ENCODE measurements at regions not wholly inside any gene's neighbourhood (a gene's known extent, or its start where the extent isn't known, plus 50 kb on each side); places are given as distances from the start of the nearest gene placed in this dataset.

GRCh38 chr4:52288212-52288855, 237.2 kb downstream of the SPATA18 start:
- no peak for DNase-seq
- Histone ChIP-seq H3K27ac (no peak overlapping the region), H3K27me3 (no peaks in the 10 kb centered on the region), H3K4me1 (no peaks in the 10 kb centered on the region), H3K4me3 (no peak overlapping the region), H3K9me3 (replicated peaks) (no peaks in the 10 kb centered on the region), H3K36me3 (no peaks in the 10 kb centered on the region)

GRCh38 chr4:52290466-52290865, 239.4 kb downstream of the SPATA18 start:
- Histone ChIP-seq H3K27ac (no peak overlapping the region), H3K9me3 (replicated peaks) (no peaks in the 10 kb centered on the region), H3K4me1 (no peaks in the 10 kb centered on the region), H3K4me3 (no peak overlapping the region), H3K36me3 (no peaks in the 10 kb centered on the region), H3K27me3 (0 out of 2 replicates have a peak, but pooled peaks cover 3% of the 10 kb centered on the region)
- DNase-seq, result no peak

GRCh38 chr4:52292245-52292644, 241.1 kb downstream of the SPATA18 start:
- Histone ChIP-seq H3K27me3 (0 out of 2 replicates have a peak, but pooled peaks cover 4% of the 10 kb centered on the region), H3K4me3 (no peak overlapping the region), H3K27ac (no peak overlapping the region), H3K4me1 (no peaks in the 10 kb centered on the region), H3K9me3 (replicated peaks) (no peaks in the 10 kb centered on the region), H3K36me3 (no peaks in the 10 kb centered on the region)
- DNase-seq, result no peak

GRCh38 chr4:52296341-52296740, 245.2 kb downstream of the SPATA18 start:
- H3K4me1 ChIP-seq, result no peaks in the 10 kb centered on the region
- DNase-seq, result no peak
- no peak overlapping the region for H3K27ac ChIP-seq
- no peaks in the 10 kb centered on the region for H3K9me3 ChIP-seq (replicated peaks)
- no peaks in the 10 kb centered on the region for H3K36me3 ChIP-seq
- 0 out of 2 replicates have a peak, but pooled peaks cover 4% of the 10 kb centered on the region for H3K27me3 ChIP-seq
- H3K4me3 ChIP-seq, result no peak overlapping the region

GRCh38 chr4:52298444-52298843, 247.3 kb downstream of the SPATA18 start:
- H3K4me3 ChIP-seq, result no peak overlapping the region
- H3K27me3 ChIP-seq, result 0 out of 2 replicates have a peak, but pooled peaks cover 4% of the 10 kb centered on the region
- no peak for DNase-seq
- no peaks in the 10 kb centered on the region for H3K36me3 ChIP-seq
- no peaks in the 10 kb centered on the region for H3K4me1 ChIP-seq
- no peak overlapping the region for H3K27ac ChIP-seq
- H3K9me3 ChIP-seq (replicated peaks), result no peaks in the 10 kb centered on the region; the same call in 1 of the 2 replicates

GRCh38 chr4:52299120-52299519, 248.0 kb downstream of the SPATA18 start:
- H3K27me3 ChIP-seq, result 0 out of 2 replicates have a peak, but pooled peaks cover 4% of the 10 kb centered on the region
- no peaks in the 10 kb centered on the region for H3K4me1 ChIP-seq
- DNase-seq, result no peak
- no peaks in the 10 kb centered on the region; the same call in 1 of the 2 replicates for H3K9me3 ChIP-seq (replicated peaks)
- no peaks in the 10 kb centered on the region for H3K36me3 ChIP-seq
- H3K4me3 ChIP-seq, result no peak overlapping the region
- H3K27ac ChIP-seq, result no peak overlapping the region

- Histone ChIP-seq H3K4me3 (no peak overlapping the region), H3K27ac (no peak overlapping the region), H3K27me3 (no peaks in the 10 kb centered on the region; the same call in 1 of the 2 replicates), H3K36me3 (no peaks in the 10 kb centered on the region), H3K9me3 (replicated peaks) (no peaks in the 10 kb centered on the region), H3K4me1 (no peaks in the 10 kb centered on the region)
- no peak for DNase-seq
These were observed 260.5 kb downstream of the SPATA18 start for GRCh38 chr4:52311464-52312125.

- no peak overlapping the region for H3K4me3 ChIP-seq
- H3K4me1 ChIP-seq, result no peaks in the 10 kb centered on the region
- H3K27me3 ChIP-seq, result no peaks in the 10 kb centered on the region; the same call in 1 of the 2 replicates
- DNase-seq, result no peak
- H3K36me3 ChIP-seq, result no peaks in the 10 kb centered on the region
- no peaks in the 10 kb centered on the region for H3K9me3 ChIP-seq (replicated peaks)
- no peak overlapping the region for H3K27ac ChIP-seq
These were observed 261.6 kb downstream of the SPATA18 start for GRCh38 chr4:52312722-52313121.

GRCh38 chr4:52317361-52317879, 266.3 kb downstream of the SPATA18 start:
- Histone ChIP-seq H3K9me3 (replicated peaks) (no peaks in the 10 kb centered on the region), H3K4me1 (no peaks in the 10 kb centered on the region), H3K27ac (no peak overlapping the region), H3K36me3 (no peaks in the 10 kb centered on the region), H3K27me3 (no peaks in the 10 kb centered on the region; the same call in 1 of the 2 replicates), H3K4me3 (no peak overlapping the region)
- no peak for DNase-seq

GRCh38 chr4:52317981-52318380, 266.9 kb downstream of the SPATA18 start:
- DNase-seq, result no peak
- H3K27ac ChIP-seq, result no peak overlapping the region
- no peaks in the 10 kb centered on the region for H3K9me3 ChIP-seq (replicated peaks)
- no peaks in the 10 kb centered on the region for H3K36me3 ChIP-seq
- no peak overlapping the region for H3K4me3 ChIP-seq
- no peaks in the 10 kb centered on the region; the same call in 1 of the 2 replicates for H3K27me3 ChIP-seq
- no peaks in the 10 kb centered on the region for H3K4me1 ChIP-seq

- Histone ChIP-seq H3K4me3 (no peak overlapping the region), H3K27me3 (no peaks in the 10 kb centered on the region), H3K27ac (no peak overlapping the region), H3K4me1 (no peaks in the 10 kb centered on the region), H3K36me3 (no peaks in the 10 kb centered on the region), H3K9me3 (replicated peaks) (peaks cover 11% of the 10 kb centered on the region; the same call in 1 of the 2 replicates)
- no peak for DNase-seq
These were observed 278.8 kb downstream of the SPATA18 start for GRCh38 chr4:52329894-52330293.

GRCh38 chr4:52343595-52343994, 292.5 kb downstream of the SPATA18 start:
- Histone ChIP-seq H3K4me1 (no peaks in the 10 kb centered on the region), H3K27me3 (no peaks in the 10 kb centered on the region), H3K9me3 (replicated peaks) (no peaks in the 10 kb centered on the region), H3K4me3 (no peak overlapping the region), H3K36me3 (no peaks in the 10 kb centered on the region), H3K27ac (no peak overlapping the region)
- DNase-seq, result no peak

GRCh38 chr4:52350926-52351325, 299.8 kb downstream of the SPATA18 start:
- Histone ChIP-seq H3K4me1 (peaks cover 7% of the 10 kb centered on the region), H3K9me3 (replicated peaks) (no peaks in the 10 kb centered on the region)
- DNase-seq, result no peak

GRCh38 chr4:52358366-52358765, 300.7 kb downstream of the USP46 start:
- Histone ChIP-seq H3K27ac (no peak overlapping the region), H3K36me3 (no peaks in the 10 kb centered on the region), H3K4me3 (no peak overlapping the region), H3K4me1 (peaks cover 7% of the 10 kb centered on the region), H3K27me3 (no peaks in the 10 kb centered on the region), H3K9me3 (replicated peaks) (no peaks in the 10 kb centered on the region)
- no peak for DNase-seq

More at GRCh38 chr4:52350926-52351325, 299.8 kb downstream of the SPATA18 start:
- Histone ChIP-seq H3K4me3 (no peak overlapping the region), H3K36me3 (no peaks in the 10 kb centered on the region), H3K27ac (no peak overlapping the region), H3K27me3 (no peaks in the 10 kb centered on the region)

- H3K27me3 ChIP-seq, result no peaks in the 10 kb centered on the region
- H3K4me1 ChIP-seq, result peaks cover 5% of the 10 kb centered on the region
- H3K9me3 ChIP-seq (replicated peaks), result no peaks in the 10 kb centered on the region
- no peak overlapping the region for H3K27ac ChIP-seq
- H3K36me3 ChIP-seq, result no peaks in the 10 kb centered on the region
- H3K4me3 ChIP-seq, result no peak overlapping the region
- DNase-seq, result no peak
These were observed 300.2 kb downstream of the USP46 start for GRCh38 chr4:52358883-52359321.
